ENCODE measurements at regions not wholly inside any gene's neighbourhood (a gene's known extent, or its start where the extent isn't known, plus 50 kb on each side); places are given as distances from the start of the nearest gene placed in this dataset.
A peak's percentile ranks its signal among the peaks of the same experiment; 100 is the strongest.

- no peak for DNase-seq
Measured at GRCh38 chr2:12828980-12829379, 112.2 kb downstream of the TRIB2 start.

- DNase-seq: no peak
Measured at GRCh38 chr2:12831016-12831415, 114.3 kb downstream of the TRIB2 start.

- DNase-seq: no peak
Measured at GRCh38 chr2:12834239-12834638, 117.5 kb downstream of the TRIB2 start.

DNA sequence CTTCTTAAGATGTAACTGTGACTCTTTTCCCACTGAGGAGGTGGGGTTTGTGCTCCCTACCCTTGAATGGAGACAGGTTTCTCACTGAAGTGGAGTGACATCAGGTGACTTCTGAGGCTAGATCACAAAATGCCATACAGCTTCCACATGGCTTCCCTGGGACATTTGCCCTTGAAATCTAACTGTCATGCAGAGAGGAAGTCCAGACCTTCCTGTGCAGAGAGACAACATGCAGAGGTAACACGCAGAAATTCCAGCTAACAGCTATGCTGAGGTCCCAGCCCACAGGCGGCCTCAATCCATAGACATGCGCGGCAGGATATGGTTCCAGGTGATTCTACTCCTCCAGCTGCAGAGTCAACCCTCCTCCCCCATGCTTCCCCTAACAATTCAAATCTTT, 119.0 kb downstream of the TRIB2 start:
- DNase-seq: no peak

DNA sequence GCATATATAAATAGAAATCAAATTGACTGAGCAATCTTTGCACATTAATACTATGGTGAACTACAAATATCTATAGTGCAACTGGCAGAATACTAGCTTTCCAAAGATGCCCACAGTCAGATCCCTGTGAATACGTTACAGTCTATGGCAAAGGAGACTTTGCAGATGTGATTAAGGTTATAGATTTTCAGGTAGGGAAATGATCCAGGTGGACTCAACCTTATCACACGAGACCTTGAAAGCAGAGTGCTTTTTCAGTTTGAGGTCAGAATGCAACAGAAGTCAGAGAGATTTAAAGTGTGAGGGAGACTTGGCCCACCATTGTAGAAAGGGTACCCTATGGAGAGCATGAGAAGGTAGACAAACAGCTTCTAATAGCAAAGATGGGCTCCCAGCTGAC, 122.6 kb downstream of the TRIB2 start:
- no peak for DNase-seq

- no peak for DNase-seq
Measured at GRCh38 chr2:12841021-12841420, 124.3 kb downstream of the TRIB2 start.

GRCh38 chr2:12842917-12843316, 126.2 kb downstream of the TRIB2 start:
- DNase-seq: no peak

- no peak for DNase-seq
Measured at GRCh38 chr2:12844511-12844910, 127.8 kb downstream of the TRIB2 start.

GRCh38 chr2:12847694-12848575, 131.2 kb downstream of the TRIB2 start:
- DNase-seq: no peak

GRCh38 chr2:12852135-12852534, 135.4 kb downstream of the TRIB2 start:
- no peak for DNase-seq

- no peak for DNase-seq
Measured at GRCh38 chr2:12854001-12854530, 137.3 kb downstream of the TRIB2 start.

- no peak for DNase-seq
Measured at GRCh38 chr2:12855508-12855907, 138.8 kb downstream of the TRIB2 start.

DNA sequence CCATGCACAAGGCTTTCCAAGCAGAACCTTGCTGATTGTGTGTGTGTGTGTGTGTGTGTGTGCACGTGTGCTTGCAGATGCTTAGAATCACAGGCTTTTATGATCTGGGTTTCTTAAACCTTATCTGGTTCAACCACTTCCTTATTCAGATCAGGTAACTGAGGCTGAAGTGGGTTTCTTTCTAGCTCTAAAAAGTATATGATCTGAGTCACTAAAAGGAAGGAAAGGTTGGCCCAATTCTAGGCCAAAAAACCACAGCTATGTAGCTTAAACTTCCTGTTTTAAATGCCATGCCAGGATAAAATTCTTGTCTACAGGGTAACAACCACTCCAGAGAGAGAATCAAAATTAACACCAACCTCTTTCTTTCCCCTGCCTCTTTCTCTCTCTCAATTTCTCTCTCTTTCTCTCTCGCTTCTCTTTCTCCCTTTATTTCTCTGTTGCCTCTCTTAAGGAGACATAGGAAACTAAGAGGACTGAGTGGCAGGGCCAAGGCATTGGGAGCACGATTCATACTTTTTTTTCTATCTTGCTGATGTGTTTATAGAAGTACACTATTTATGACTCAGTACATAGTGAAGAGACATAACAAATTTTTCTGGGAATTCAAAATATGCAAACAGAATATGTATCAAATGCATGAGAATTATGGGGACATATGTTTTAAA, 140.3 kb downstream of the TRIB2 start:
- DNase-seq: peak; percentile 50

DNA sequence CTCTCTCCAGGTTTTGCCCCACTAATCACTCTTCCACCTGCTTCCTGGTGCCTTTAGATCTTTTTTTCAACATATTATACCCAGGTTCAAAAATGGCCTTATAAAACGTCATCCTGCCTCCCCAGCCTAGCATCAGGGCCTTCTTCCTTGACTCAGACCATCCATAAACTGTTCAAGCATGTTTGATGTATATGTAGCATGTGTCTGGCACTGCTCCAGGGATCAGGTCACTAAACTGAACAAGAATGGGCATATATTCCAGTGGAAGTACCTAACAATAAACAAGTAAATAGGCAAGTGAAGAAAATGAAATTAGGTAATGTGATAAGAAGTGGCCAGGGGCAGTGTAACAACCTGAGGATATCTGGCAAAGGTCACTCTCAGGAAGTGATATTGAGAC, 141.2 kb downstream of the TRIB2 start:
- DNase-seq: no peak

DNA sequence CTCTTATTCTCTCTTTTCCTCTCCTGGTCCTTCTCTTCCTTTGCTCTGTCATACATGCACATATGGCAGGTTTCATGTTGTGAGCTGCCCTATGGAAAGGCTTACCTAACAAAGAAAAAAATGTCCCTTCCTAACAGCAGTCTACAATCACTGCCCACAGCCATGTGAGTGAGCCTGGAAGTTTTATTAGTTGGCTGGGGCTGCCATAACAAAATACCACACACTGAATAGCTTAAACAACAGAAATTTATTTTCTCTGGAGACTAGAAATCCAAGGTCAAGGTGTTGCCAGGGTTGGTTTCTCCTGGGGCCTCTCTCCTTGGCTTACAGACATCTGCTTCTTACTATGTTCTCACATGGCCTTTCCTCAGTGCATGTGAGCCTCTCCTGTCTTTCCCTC, 142.1 kb downstream of the TRIB2 start:
- DNase-seq: no peak

- no peak for DNase-seq
Measured at GRCh38 chr2:12861344-12861930, 144.7 kb downstream of the TRIB2 start.

GRCh38 chr2:12862541-12862940, 145.8 kb downstream of the TRIB2 start:
- no peak for DNase-seq

- no peak for DNase-seq
Measured at GRCh38 chr2:12863937-12864336, 147.2 kb downstream of the TRIB2 start.

- DNase-seq: no peak
Measured at GRCh38 chr2:12867631-12868287, 151.0 kb downstream of the TRIB2 start.

DNA sequence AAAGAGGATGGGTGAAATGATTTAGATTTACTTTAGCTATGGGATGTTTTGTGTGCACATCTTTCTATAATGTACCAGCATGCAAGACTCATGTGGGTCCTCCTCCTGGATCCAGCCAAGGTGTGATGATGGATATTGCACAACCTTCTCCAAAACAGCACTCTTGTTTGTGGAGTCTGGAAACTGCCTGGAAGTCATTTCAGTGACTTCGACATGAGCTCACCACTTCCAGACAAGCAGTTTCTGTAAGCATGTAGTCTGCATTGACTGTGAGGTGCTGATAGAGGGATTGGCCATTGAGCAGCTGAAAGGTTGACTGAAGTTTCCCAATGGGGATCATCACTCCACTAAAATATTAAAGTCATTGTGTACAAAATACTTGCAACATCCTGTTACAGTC, 154.0 kb downstream of the TRIB2 start:
- no peak for DNase-seq

GRCh38 chr2:12871694-12872315, 155.1 kb downstream of the TRIB2 start:
- no peak for DNase-seq

- DNase-seq: no peak
Measured at GRCh38 chr2:12877761-12878160, 161.0 kb downstream of the TRIB2 start.

GRCh38 chr2:12879649-12880048, 162.9 kb downstream of the TRIB2 start:
- no peak for DNase-seq

All from CD4-positive, alpha-beta T cell treated with Interleukin-6 for 4 hours (primary cell).